Activated CD4-positive, alpha-beta T cell treated with anti-CD3 and anti-CD28 coated beads, Interleukin-2, amount 50 U/mL, for 48 hours (primary cell): ENCODE measurements at regions not wholly inside any gene's neighbourhood (a gene's known extent, or its start where the extent isn't known, plus 50 kb on each side); places are given as distances from the start of the nearest gene placed in this dataset.
"Not testable (repeated sequence)": the region's sequence is repeated elsewhere in the genome, so short reads cannot be mapped to it uniquely, and the experiment has no call there.

Experiments used
- DNase-seq, 2 experiments: peaks; one replicate each; pipeline ENCODE4 v3.0.0-alpha.2; 2020

GRCh38 chr13:80012251-80012650 is 328.7 kb downstream of the SPRY2 start:
- DNase-seq, result no peak

- no peak for DNase-seq
Measured at GRCh38 chr13:80011448-80012212, 329.3 kb downstream of the SPRY2 start.

GRCh38 chr13:80010846-80011245 is 330.1 kb downstream of the SPRY2 start:
- DNase-seq, result no peak

GRCh38 chr13:80010286-80010831 is 330.6 kb downstream of the SPRY2 start:
- no peak for DNase-seq

- no peak for DNase-seq
Measured at GRCh38 chr13:80009760-80010159, 331.2 kb downstream of the SPRY2 start.

- no peak for DNase-seq
Measured at GRCh38 chr13:80006940-80007339, 334.0 kb downstream of the SPRY2 start.

- DNase-seq, result no peak
Measured at GRCh38 chr13:80001510-80001842, 339.4 kb downstream of the SPRY2 start.

- no peak for DNase-seq
Measured at GRCh38 chr13:80000684-80001509, 340.0 kb downstream of the SPRY2 start.

- DNase-seq, result no peak
Measured at GRCh38 chr13:79999601-80000000, 341.3 kb downstream of the SPRY2 start.

GRCh38 chr13:79998381-79998880 is 342.5 kb downstream of the SPRY2 start:
- no peak for DNase-seq

- no peak for DNase-seq
Measured at GRCh38 chr13:79997244-79997643, 343.7 kb downstream of the SPRY2 start.

- DNase-seq, result no peak
Measured at GRCh38 chr13:79995334-79995733, 345.6 kb downstream of the SPRY2 start.

GRCh38 chr13:79992111-79992510 is 348.8 kb downstream of the SPRY2 start:
- DNase-seq, result no peak

- DNase-seq, result no peak
Measured at GRCh38 chr13:79990048-79990447, 350.9 kb downstream of the SPRY2 start.

- no peak for DNase-seq
Measured at GRCh38 chr13:79989217-79989661, 351.7 kb downstream of the SPRY2 start.

- no peak for DNase-seq
Measured at GRCh38 chr13:79988573-79988972, 352.4 kb downstream of the SPRY2 start.

GRCh38 chr13:79987761-79988160 is 353.2 kb downstream of the SPRY2 start:
- no peak for DNase-seq

GRCh38 chr13:79987323-79987722 is 353.6 kb downstream of the SPRY2 start:
- no peak for DNase-seq

GRCh38 chr13:79986890-79987289 is 354.0 kb downstream of the SPRY2 start:
- DNase-seq, result no peak

GRCh38 chr13:79974935-79975650 is 365.8 kb downstream of the SPRY2 start:
- DNase-seq, result not testable (repeated sequence)

- no peak for DNase-seq
Measured at GRCh38 chr13:79973533-79973963, 367.4 kb downstream of the SPRY2 start.

- DNase-seq, result no peak
Measured at GRCh38 chr13:79972066-79972569, 368.8 kb downstream of the SPRY2 start.

GRCh38 chr13:79966493-79966895 is 374.4 kb downstream of the SPRY2 start:
- DNase-seq, result no peak
